Fibroblast of lung (primary cell): ENCODE measurements at regions not wholly inside any gene's neighbourhood (a gene's known extent, or its start where the extent isn't known, plus 50 kb on each side); places are given as distances from the start of the nearest gene placed in this dataset.

Source experiments
- DNase-seq, 2 donors: peaks; one replicate each; pipeline versions ENCODE4 v3.0.0 to v3.0.0-alpha.2; 2010; ENCODE audit warnings: low read depth in 2 of 2
- H2AFZ ChIP-seq: 2 replicates; pipeline ENCODE4 v1.5.1; 2012; ENCODE audit warnings: low read length, control low read depth, inconsistent platforms
- H3K27ac ChIP-seq: 2 replicates; pipeline ENCODE4 v1.5.1; 2011; ENCODE audit warnings: low read length, control low read depth; ENCODE audit not compliant: insufficient read depth
- H3K27me3 ChIP-seq: 2 replicates; pipeline ENCODE4 v1.5.1; 2011; ENCODE audit warnings: mild to moderate bottlenecking, low read length; ENCODE audit not compliant: control insufficient read depth, insufficient read depth
- H3K36me3 ChIP-seq: 2 replicates; pipeline ENCODE4 v1.5.1; 2011; ENCODE audit warnings: low read length; ENCODE audit not compliant: control insufficient read depth, insufficient read depth
- H3K4me1 ChIP-seq: 2 replicates; pipeline ENCODE4 v1.5.1; 2011; ENCODE audit warnings: low read length; ENCODE audit not compliant: control insufficient read depth, insufficient read depth; ENCODE audit errors: extremely low read depth
- H3K4me2 ChIP-seq: 2 replicates; pipeline ENCODE4 v1.5.1; 2011; ENCODE audit warnings: low read length, control low read depth; ENCODE audit not compliant: insufficient read depth; ENCODE audit errors: extremely low read depth
- H3K4me3 ChIP-seq, 4 experiments: fragments of 200-600 bp in 1 of 4; sonication (generic) in 1 of 4; replicated peaks in 1 of 4; 2 replicates each; pipeline ENCODE4 v1.5.1; 2011 to 2016; ENCODE audit warnings: low read length in 4 of 4, low read depth in 3 of 4, mild to moderate bottlenecking in 3 of 4, control low read depth in 2 of 4, inconsistent platforms in 1 of 4, mixed read lengths in 1 of 4; ENCODE audit not compliant: insufficient read depth in 1 of 4; ENCODE audit errors: control extremely low read depth in 1 of 4
- H3K79me2 ChIP-seq: 2 replicates; pipeline ENCODE4 v1.5.1; 2012; ENCODE audit warnings: mild to moderate bottlenecking, low read length, inconsistent platforms; ENCODE audit not compliant: control insufficient read depth, insufficient read depth
- H3K9ac ChIP-seq: 2 replicates; pipeline ENCODE4 v1.5.1; 2011; ENCODE audit warnings: mild to moderate bottlenecking, low read length, control low read depth; ENCODE audit not compliant: insufficient read depth
- H3K9me3 ChIP-seq: 2 replicates; pipeline ENCODE4 v1.5.1; 2012; ENCODE audit warnings: low read depth, low read length; ENCODE audit not compliant: control insufficient read depth, insufficient read depth
- H4K20me1 ChIP-seq: 2 replicates; pipeline ENCODE4 v1.5.1; 2011; ENCODE audit warnings: low read length; ENCODE audit not compliant: control insufficient read depth, insufficient read depth; ENCODE audit errors: extremely low read depth
- EZH2 ChIP-seq: IDR thresholded peaks from 2 replicates; pipeline ENCODE4 v1.5.1; 2012; ENCODE audit warnings: low read length, control low read depth, mild to moderate bottlenecking; ENCODE audit errors: missing control alignments
- TF ChIP-seq, protein P1 (sequence below), 2 donors: IDR thresholded peaks in 1 of 2; conservative IDR thresholded peaks in 1 of 2; 1 replicate in 1 of 2; 2 replicates in 1 of 2; pipeline ENCODE4 v1.5.1; 2011 to 2012; ENCODE audit warnings: low read length in 2 of 2, control low read depth in 1 of 2, inconsistent platforms in 1 of 2, low read depth in 1 of 2, mild to moderate bottlenecking in 1 of 2

DNA sequence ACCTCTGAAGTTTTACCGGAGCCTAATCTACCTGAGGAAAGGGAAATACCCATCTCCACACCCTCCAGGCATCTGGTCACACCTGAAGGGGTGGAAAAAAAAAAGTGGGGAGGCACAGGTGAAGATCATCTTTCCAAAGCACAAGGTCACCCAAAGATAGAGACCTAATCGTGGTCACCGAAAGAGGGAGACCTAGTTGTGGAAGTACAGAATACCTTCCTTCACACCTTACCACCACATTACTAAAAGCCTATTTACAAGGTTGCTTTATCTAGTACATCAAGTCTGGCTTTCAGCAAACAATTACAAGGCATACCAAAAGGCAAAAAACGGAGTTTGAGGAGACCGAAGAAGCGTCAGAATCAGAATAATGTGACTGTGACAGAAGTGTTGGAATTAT lies 110.0 kb upstream of the ARPP21 start:
- Histone ChIP-seq H3K4me3 (no peak overlapping the region), H2AFZ (no peak overlapping the region), H3K27ac (no peak overlapping the region), H3K79me2 (no peaks in the 10 kb centered on the region), H3K4me1 (no peaks in the 10 kb centered on the region), H3K4me2 (no peak overlapping the region), H4K20me1 (no peaks in the 10 kb centered on the region), H3K9ac (no peak overlapping the region), H3K9me3 (no peaks in the 10 kb centered on the region), H3K27me3 (no peaks in the 10 kb centered on the region), H3K36me3 (no peaks in the 10 kb centered on the region)
- TF ChIP-seq EZH2, result no peak
- TF ChIP-seq, protein P1, sequence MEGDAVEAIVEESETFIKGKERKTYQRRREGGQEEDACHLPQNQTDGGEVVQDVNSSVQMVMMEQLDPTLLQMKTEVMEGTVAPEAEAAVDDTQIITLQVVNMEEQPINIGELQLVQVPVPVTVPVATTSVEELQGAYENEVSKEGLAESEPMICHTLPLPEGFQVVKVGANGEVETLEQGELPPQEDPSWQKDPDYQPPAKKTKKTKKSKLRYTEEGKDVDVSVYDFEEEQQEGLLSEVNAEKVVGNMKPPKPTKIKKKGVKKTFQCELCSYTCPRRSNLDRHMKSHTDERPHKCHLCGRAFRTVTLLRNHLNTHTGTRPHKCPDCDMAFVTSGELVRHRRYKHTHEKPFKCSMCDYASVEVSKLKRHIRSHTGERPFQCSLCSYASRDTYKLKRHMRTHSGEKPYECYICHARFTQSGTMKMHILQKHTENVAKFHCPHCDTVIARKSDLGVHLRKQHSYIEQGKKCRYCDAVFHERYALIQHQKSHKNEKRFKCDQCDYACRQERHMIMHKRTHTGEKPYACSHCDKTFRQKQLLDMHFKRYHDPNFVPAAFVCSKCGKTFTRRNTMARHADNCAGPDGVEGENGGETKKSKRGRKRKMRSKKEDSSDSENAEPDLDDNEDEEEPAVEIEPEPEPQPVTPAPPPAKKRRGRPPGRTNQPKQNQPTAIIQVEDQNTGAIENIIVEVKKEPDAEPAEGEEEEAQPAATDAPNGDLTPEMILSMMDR (conservative IDR thresholded peaks at IDR 0.05 in 1 of 2, IDR thresholded peaks at IDR 0.05 in 1 of 2; ENCODE audit: low read depth in 1 of 2, low read length in 2 of 2), result no peak
- no peak for DNase-seq

DNA sequence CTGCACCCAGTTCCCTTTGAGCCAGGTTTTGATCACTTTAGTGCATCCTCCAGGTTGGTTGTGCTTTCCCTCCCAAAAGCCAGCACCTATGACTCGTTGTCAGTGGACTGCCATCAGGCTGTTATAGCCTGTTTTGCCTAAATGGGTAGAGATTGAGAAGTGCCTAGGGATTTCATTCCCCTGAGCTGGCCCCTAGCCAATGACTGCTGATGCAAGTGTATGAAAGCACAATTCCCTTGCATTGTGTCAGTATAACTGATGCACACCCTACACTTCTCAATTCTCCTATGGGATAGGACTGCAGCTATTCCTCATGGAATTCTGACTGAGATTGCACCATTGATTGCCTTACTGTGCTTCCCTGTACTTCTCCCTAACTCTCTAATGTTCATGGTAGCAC lies 102.1 kb upstream of the ARPP21 start:
- H3K4me2 ChIP-seq, result no peak overlapping the region

DNA sequence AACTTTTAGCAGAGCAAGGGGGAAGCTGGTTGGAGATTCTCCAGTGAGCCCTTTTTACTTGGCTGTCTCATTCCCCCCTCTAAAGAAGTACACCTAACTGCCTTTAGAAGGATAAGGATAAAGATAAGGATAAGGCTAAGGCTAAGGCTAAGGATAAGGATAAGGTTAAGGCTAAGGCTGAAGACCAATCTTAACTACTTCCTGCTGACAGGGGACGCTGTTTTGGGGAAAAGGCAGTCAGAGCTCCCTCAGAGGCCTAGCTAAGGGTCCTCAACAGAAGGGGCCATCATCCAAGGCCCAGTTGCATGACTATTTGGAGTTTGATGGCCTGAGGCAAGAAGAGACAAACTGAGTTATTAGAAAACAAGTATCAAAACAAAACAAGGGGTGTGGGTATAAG lies 94.3 kb upstream of the ARPP21 start:
- Histone ChIP-seq H4K20me1 (no peaks in the 10 kb centered on the region), H3K27ac (no peak overlapping the region), H3K9me3 (no peaks in the 10 kb centered on the region), H3K79me2 (no peaks in the 10 kb centered on the region), H3K4me3 (no peak overlapping the region), H2AFZ (no peak overlapping the region), H3K36me3 (no peaks in the 10 kb centered on the region), H3K9ac (no peak overlapping the region), H3K27me3 (no peaks in the 10 kb centered on the region), H3K4me1 (no peaks in the 10 kb centered on the region), H3K4me2 (no peak overlapping the region)
- no peak for DNase-seq
- TF ChIP-seq, protein P1 (conservative IDR thresholded peaks at IDR 0.05 in 1 of 2, IDR thresholded peaks at IDR 0.05 in 1 of 2; ENCODE audit: low read depth in 1 of 2, low read length in 2 of 2), result no peak
- no peak for TF ChIP-seq EZH2

More for the DNA sequence above, 102.1 kb upstream of the ARPP21 start:
- no peaks in the 10 kb centered on the region for H3K79me2 ChIP-seq
- H3K9me3 ChIP-seq, result no peaks in the 10 kb centered on the region
- no peak overlapping the region for H3K4me3 ChIP-seq
- peak in 1 of 2 donors; percentile 0 for DNase-seq
- H3K4me1 ChIP-seq, result no peaks in the 10 kb centered on the region
- H2AFZ ChIP-seq, result no peak overlapping the region
- H3K27ac ChIP-seq, result no peak overlapping the region
- H3K9ac ChIP-seq, result no peak overlapping the region
- H3K27me3 ChIP-seq, result no peaks in the 10 kb centered on the region
- H3K36me3 ChIP-seq, result no peaks in the 10 kb centered on the region
- TF ChIP-seq EZH2, result no peak
- TF ChIP-seq, protein P1 (conservative IDR thresholded peaks at IDR 0.05 in 1 of 2, IDR thresholded peaks at IDR 0.05 in 1 of 2; ENCODE audit: low read depth in 1 of 2, low read length in 2 of 2), result no peak
- no peaks in the 10 kb centered on the region for H4K20me1 ChIP-seq
